Cardiac fibroblast (primary cell): ENCODE measurements at regions not wholly inside any gene's neighbourhood (a gene's known extent, or its start where the extent isn't known, plus 50 kb on each side); places are given as distances from the start of the nearest gene placed in this dataset.

Source experiments
- DNase-seq, 2 donors: peaks; one replicate each; pipeline versions ENCODE4 v3.0.0 to v3.0.0-alpha.2; 2010; ENCODE audit warnings: low read depth in 2 of 2
- H3K4me3 ChIP-seq, 2 donors: replicated peaks in 1 of 2; 1 replicate in 1 of 2; 2 replicates in 1 of 2; pipeline ENCODE4 v1.5.1; 2011; ENCODE audit warnings: low read depth in 2 of 2, low read length in 2 of 2, mild to moderate bottlenecking in 2 of 2, moderate library complexity in 1 of 2
- CTCF ChIP-seq: IDR thresholded peaks from one replicate; pipeline ENCODE4 v1.5.1; 2011; ENCODE audit warnings: low read depth, mild to moderate bottlenecking, low read length, inconsistent platforms

- TF ChIP-seq CTCF = no peak
- DNase-seq = no peak
- H3K4me3 ChIP-seq = no peak overlapping the region
Observed at GRCh38 chr2:136356125-136357006, 238.4 kb upstream of the CXCR4 start.

- DNase-seq = no peak
- TF ChIP-seq CTCF = no peak
- H3K4me3 ChIP-seq = no peak overlapping the region
Observed at GRCh38 chr2:136351684-136352083, 233.7 kb upstream of the CXCR4 start.

- no peak for TF ChIP-seq CTCF
- no peak for DNase-seq
- H3K4me3 ChIP-seq = no peak overlapping the region
Observed at GRCh38 chr2:136347981-136348380, 230.0 kb upstream of the CXCR4 start.

- DNase-seq = no peak
- TF ChIP-seq CTCF = no peak
- H3K4me3 ChIP-seq = no peak overlapping the region
Observed at GRCh38 chr2:136344339-136344738, 226.4 kb upstream of the CXCR4 start.

- DNase-seq = no peak
- TF ChIP-seq CTCF = no peak
- H3K4me3 ChIP-seq = no peak overlapping the region
Observed at GRCh38 chr2:136342138-136342537, 224.2 kb upstream of the CXCR4 start.

- no peak for DNase-seq
- no peak for TF ChIP-seq CTCF
Observed at GRCh38 chr2:136334967-136335366, 217.0 kb upstream of the CXCR4 start.

More at GRCh38 chr2:136334967-136335366, 217.0 kb upstream of the CXCR4 start:
- H3K4me3 ChIP-seq = no peak overlapping the region
